ENCODE measurements at regions not wholly inside any gene's neighbourhood (a gene's known extent, or its start where the extent isn't known, plus 50 kb on each side); places are given as distances from the start of the nearest gene placed in this dataset.

GRCh38 chr2:107068069-107068916, 182.3 kb upstream of the ST6GAL2 start:
- no peaks in the 10 kb centered on the region for H3K4me1 ChIP-seq
- no peaks in the 10 kb centered on the region for H3K27me3 ChIP-seq (ENCODE audit: low read depth)
- DNase-seq (ENCODE audit: low spot score in 2 of 2): no peak
- H3K4me3 ChIP-seq: no peak overlapping the region
- no peaks in the 10 kb centered on the region for H3K9me3 ChIP-seq
- in situ Hi-C loops (cut with MboI; ENCODE audit: low sequenced_read_pairs): no loop called here
- H3K36me3 ChIP-seq (replicated peaks): no peaks in the 10 kb centered on the region

DNA sequence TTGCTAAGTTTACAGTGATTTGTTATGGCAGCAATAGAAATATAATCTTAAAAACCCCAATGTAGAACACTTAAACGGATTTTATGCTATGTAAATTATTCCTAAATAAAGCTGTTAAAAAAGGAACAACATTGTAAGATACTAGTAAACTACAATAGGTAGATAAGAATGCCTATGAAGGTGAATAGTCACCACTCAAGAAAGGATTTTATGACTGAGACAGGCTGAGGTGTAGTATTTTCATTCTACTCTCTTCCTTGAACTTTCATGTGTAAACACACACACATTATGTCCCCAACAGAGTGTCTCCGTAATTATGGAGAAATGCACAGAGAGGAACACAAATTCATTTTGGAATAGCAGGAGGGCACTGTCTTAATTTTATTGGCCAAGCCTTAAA, 183.9 kb upstream of the ST6GAL2 start:
- H3K27me3 ChIP-seq (ENCODE audit: low read depth): no peaks in the 10 kb centered on the region
- H3K9me3 ChIP-seq: no peaks in the 10 kb centered on the region
- no peaks in the 10 kb centered on the region for H3K4me1 ChIP-seq
- no peak overlapping the region for H3K4me3 ChIP-seq
- no peak for DNase-seq (ENCODE audit: low spot score in 2 of 2)
- in situ Hi-C loops (cut with MboI; ENCODE audit: low sequenced_read_pairs): no loop called here
- H3K36me3 ChIP-seq (replicated peaks): no peaks in the 10 kb centered on the region

- in situ Hi-C loops (cut with MboI; ENCODE audit: low sequenced_read_pairs): no loop called here
- no peak for DNase-seq (ENCODE audit: low spot score in 2 of 2)
- H3K9me3 ChIP-seq: no peaks in the 10 kb centered on the region
Measured at GRCh38 chr2:107072150-107072940, 186.4 kb upstream of the ST6GAL2 start.

DNA sequence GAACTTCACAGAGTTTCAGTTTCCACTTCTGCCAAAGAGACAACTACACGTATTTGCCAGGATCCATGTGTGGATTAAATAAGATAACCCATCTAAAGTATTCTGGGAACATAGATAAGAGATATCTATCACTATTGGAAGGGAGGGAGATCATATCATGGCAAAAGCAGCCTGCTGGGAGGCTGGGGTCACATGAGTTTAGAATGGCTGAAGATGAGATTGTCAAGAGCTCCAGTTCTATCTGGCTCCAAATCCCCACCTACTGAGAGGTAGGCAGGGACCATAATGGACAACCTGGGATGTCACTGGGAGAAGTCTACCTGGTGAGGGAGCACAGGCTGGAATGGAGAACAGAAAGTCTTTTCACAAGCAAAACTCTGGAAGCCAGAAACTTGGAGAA, 192.6 kb upstream of the ST6GAL2 start:
- in situ Hi-C loops (cut with MboI; ENCODE audit: low sequenced_read_pairs): no loop called here
- Histone ChIP-seq H3K4me1 (no peaks in the 10 kb centered on the region), H3K36me3 (replicated peaks) (no peaks in the 10 kb centered on the region), H3K27me3 (ENCODE audit: low read depth) (no peaks in the 10 kb centered on the region), H3K4me3 (no peak overlapping the region), H3K9me3 (0 out of 2 replicates have a peak, but pooled peaks cover 2% of the 10 kb centered on the region)
- no peak for DNase-seq (ENCODE audit: low spot score in 2 of 2)

More at GRCh38 chr2:107072150-107072940, 186.4 kb upstream of the ST6GAL2 start:
- H3K4me3 ChIP-seq: no peak overlapping the region
- no peaks in the 10 kb centered on the region for H3K27me3 ChIP-seq (ENCODE audit: low read depth)
- H3K4me1 ChIP-seq: no peaks in the 10 kb centered on the region
- H3K36me3 ChIP-seq (replicated peaks): no peaks in the 10 kb centered on the region

GRCh38 chr2:107086497-107086896, 200.5 kb upstream of the ST6GAL2 start:
- no peaks in the 10 kb centered on the region for H3K4me1 ChIP-seq
- H3K27me3 ChIP-seq (ENCODE audit: low read depth): no peaks in the 10 kb centered on the region
- no peaks in the 10 kb centered on the region for H3K36me3 ChIP-seq (replicated peaks)
- in situ Hi-C loops (cut with MboI; ENCODE audit: low sequenced_read_pairs): no loop called here
- no peak for DNase-seq (ENCODE audit: low spot score in 2 of 2)
- H3K4me3 ChIP-seq: no peak overlapping the region
- H3K9me3 ChIP-seq: no peaks in the 10 kb centered on the region

DNA sequence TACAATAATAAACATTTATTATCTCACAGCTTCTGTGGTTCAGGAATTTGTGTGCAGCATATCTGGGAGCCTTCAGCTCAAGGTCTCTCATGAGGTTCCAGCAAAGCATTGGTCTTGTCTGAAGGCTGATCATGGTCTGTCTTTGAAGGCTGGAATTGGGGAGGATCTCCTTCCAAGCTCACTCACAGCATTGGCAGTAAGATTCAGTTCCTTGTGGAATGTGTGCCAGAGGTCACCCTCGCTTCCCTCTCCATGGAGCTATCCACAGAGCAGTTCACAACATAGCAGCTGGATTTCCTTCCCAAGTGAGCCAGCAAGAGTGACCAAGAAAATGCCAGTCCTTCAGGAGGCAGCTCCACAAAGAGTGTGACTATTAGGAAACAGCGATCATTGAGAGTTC, 202.2 kb upstream of the ST6GAL2 start:
- Histone ChIP-seq H3K4me3 (no peak overlapping the region), H3K9me3 (no peaks in the 10 kb centered on the region), H3K36me3 (replicated peaks) (no peaks in the 10 kb centered on the region), H3K4me1 (no peaks in the 10 kb centered on the region), H3K27me3 (ENCODE audit: low read depth) (no peaks in the 10 kb centered on the region)
- in situ Hi-C loops (cut with MboI; ENCODE audit: low sequenced_read_pairs): no loop called here
- no peak for DNase-seq (ENCODE audit: low spot score in 2 of 2)

DNA sequence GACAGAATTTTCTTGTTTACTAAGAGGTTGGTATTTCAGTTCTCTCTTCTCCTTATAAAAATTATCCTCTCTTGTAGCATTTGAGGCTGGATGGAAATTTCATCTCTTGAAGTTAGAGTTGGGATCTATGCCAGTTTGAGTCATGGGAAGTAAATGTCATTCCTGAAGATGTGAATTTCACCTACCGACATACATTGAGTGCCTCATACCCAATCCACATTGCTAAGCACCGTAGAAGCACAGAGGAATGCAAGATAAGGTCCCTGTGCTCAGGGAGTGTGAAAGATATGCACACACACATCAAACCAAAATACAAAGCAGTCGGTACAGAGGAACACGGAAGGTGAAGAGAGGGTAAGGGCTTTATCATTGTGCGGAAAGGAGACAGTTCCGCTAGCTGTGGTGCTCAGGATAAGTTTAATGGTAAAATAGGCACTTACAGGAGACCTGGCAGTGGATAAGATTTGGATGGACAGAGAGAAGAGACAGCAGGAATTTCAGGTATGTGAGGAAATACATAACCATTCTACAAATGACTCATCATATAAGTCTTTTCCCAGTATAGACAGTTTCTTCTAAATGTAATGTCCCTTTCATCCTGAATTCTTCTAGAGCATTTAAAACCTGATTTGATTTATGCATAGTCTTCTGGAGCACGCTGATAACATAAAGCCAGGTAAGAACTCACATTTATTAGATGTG, 205.3 kb upstream of the ST6GAL2 start:
- H3K27me3 ChIP-seq (ENCODE audit: low read depth): no peaks in the 10 kb centered on the region
- DNase-seq (ENCODE audit: low spot score in 2 of 2): no peak
- no peaks in the 10 kb centered on the region for H3K9me3 ChIP-seq
- H3K36me3 ChIP-seq (replicated peaks): no peaks in the 10 kb centered on the region
- no peaks in the 10 kb centered on the region for H3K4me1 ChIP-seq
- in situ Hi-C loops (cut with MboI; ENCODE audit: low sequenced_read_pairs): no loop called here
- H3K4me3 ChIP-seq: no peak overlapping the region

DNA sequence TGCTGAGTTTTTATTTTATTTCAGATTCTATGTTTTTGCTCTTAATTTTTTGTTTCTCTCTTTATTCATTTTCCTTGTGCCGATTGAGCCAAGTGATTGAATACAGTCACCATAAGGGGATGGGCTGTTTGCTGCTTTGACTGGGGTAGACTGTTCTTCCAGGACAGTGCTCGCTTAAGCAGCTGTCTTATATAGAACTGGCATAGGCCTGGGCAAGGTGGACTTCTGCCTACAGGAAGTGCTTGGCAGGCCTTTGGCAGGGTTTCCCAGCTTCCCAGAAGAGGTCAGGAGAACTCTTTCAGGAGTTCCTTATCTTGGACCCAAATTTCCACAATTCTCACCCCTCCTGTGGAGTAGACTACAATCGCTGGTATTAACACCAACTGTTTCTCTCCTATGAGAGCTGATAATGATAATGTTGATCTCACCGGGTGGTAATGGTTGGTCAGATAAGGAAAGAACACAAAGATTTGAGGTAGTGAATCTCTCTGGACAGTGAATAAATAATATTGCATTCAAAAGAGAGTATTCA, 207.5 kb upstream of the ST6GAL2 start:
- no peaks in the 10 kb centered on the region for H3K9me3 ChIP-seq
- no peak for DNase-seq (ENCODE audit: low spot score in 2 of 2)
- no peak overlapping the region for H3K4me3 ChIP-seq
- in situ Hi-C loops (cut with MboI; ENCODE audit: low sequenced_read_pairs): no loop called here
- H3K36me3 ChIP-seq (replicated peaks): no peaks in the 10 kb centered on the region
- no peaks in the 10 kb centered on the region for H3K27me3 ChIP-seq (ENCODE audit: low read depth)
- H3K4me1 ChIP-seq: no peaks in the 10 kb centered on the region

- Histone ChIP-seq H3K36me3 (replicated peaks) (no peaks in the 10 kb centered on the region), H3K27me3 (ENCODE audit: low read depth) (no peaks in the 10 kb centered on the region), H3K9me3 (no peaks in the 10 kb centered on the region), H3K4me1 (no peaks in the 10 kb centered on the region), H3K4me3 (no peak overlapping the region)
- in situ Hi-C loops (cut with MboI; ENCODE audit: low sequenced_read_pairs): no loop called here
- DNase-seq (ENCODE audit: low spot score in 2 of 2): no peak
Measured at GRCh38 chr2:107094450-107094986, 208.6 kb upstream of the ST6GAL2 start.

DNA sequence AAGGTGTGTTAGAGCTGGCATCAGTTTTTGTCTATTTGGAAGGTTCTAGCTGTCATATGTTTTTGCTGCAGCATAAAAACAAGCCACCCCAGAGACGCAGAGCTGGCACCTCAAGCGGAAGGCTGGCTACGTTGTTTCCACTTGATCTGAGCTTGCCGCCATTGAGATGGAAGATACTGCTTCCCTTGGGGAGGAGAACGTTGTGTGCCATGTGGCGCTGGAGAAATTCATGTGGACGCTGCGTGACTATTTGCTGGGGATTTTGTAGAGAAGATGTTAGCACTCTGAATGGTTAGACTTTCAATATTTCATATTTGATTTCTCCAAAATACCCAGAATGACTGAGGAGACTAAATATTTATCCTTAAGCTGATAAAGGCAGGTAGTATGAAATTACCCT, 216.2 kb upstream of the ST6GAL2 start:
- no peaks in the 10 kb centered on the region for H3K9me3 ChIP-seq
- no peaks in the 10 kb centered on the region for H3K4me1 ChIP-seq
- DNase-seq (ENCODE audit: low spot score in 2 of 2): no peak
- no peak overlapping the region for H3K4me3 ChIP-seq
- H3K27me3 ChIP-seq (ENCODE audit: low read depth): no peaks in the 10 kb centered on the region
- in situ Hi-C loops (cut with MboI; ENCODE audit: low sequenced_read_pairs): no loop called here
- no peaks in the 10 kb centered on the region for H3K36me3 ChIP-seq (replicated peaks)

- in situ Hi-C loops (cut with MboI; ENCODE audit: low sequenced_read_pairs): no loop called here
- Histone ChIP-seq H3K4me1 (no peaks in the 10 kb centered on the region), H3K9me3 (no peaks in the 10 kb centered on the region), H3K4me3 (no peak overlapping the region), H3K27me3 (ENCODE audit: low read depth) (no peaks in the 10 kb centered on the region), H3K36me3 (replicated peaks) (no peaks in the 10 kb centered on the region)
- DNase-seq (ENCODE audit: low spot score in 2 of 2): no peak
Measured at GRCh38 chr2:107107351-107107750, 221.4 kb upstream of the ST6GAL2 start.

DNA sequence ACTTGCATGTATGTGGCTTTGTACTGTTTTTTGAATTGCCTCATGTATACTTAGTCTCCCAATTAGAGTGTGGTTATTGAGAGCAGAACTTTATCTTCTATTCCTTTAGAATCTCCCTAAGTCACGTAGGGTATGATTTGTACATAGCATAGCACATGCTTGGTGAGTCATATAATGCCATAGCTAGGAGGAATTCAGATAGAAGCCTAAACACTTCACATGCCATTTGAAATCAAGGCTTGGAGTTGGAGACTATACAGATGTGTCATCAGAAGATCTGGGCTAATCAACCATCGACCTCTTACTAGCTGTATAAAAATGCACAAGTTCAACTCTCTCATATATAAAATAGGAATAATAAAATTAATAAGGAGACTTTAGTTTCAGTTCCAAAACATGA, 222.6 kb upstream of the ST6GAL2 start:
- Histone ChIP-seq H3K27me3 (ENCODE audit: low read depth) (no peaks in the 10 kb centered on the region), H3K9me3 (no peaks in the 10 kb centered on the region), H3K36me3 (replicated peaks) (no peaks in the 10 kb centered on the region), H3K4me3 (no peak overlapping the region), H3K4me1 (no peaks in the 10 kb centered on the region)
- no peak for DNase-seq (ENCODE audit: low spot score in 2 of 2)
- in situ Hi-C loops (cut with MboI; ENCODE audit: low sequenced_read_pairs): no loop called here

DNA sequence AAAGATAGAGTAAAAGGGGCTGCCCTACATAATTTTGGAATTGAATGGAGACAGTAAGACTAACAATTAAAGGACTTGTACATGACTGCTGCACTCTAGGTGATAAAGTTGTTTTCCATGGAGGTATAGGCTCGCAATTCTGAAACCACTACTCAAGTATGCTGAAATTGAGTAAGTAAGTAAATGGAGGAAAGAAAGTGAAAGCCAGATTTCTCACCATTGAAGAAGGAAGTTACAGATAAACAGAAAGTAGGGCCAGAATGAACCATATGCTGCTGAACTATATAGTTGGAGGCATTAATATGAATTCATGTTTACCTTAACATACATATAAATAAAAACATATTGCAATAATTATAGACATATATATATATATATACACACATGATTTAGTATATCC, 225.7 kb upstream of the ST6GAL2 start:
- no peak for DNase-seq (ENCODE audit: low spot score in 2 of 2)
- no peaks in the 10 kb centered on the region for H3K4me1 ChIP-seq
- H3K9me3 ChIP-seq: no peaks in the 10 kb centered on the region
- H3K4me3 ChIP-seq: no peak overlapping the region
- no peaks in the 10 kb centered on the region for H3K36me3 ChIP-seq (replicated peaks)
- no peaks in the 10 kb centered on the region for H3K27me3 ChIP-seq (ENCODE audit: low read depth)
- in situ Hi-C loops (cut with MboI; ENCODE audit: low sequenced_read_pairs): no loop called here

Data from HAP-1 (cell line).